ENCODE measurements at regions not wholly inside any gene's neighbourhood (a gene's known extent, or its start where the extent isn't known, plus 50 kb on each side); places are given as distances from the start of the nearest gene placed in this dataset.

- DNase-seq (ENCODE audit: low read depth): no peak
- no peak overlapping the region for H3K4me3 ChIP-seq (ENCODE audit: low read depth, low read length)
- TF ChIP-seq CTCF (conservative IDR thresholded peaks at IDR 0.05; ENCODE audit: low read depth, low read length): no peak
Measured at GRCh38 chrX:78437621-78438020, 110.2 kb upstream of the CYSLTR1 start.

DNA sequence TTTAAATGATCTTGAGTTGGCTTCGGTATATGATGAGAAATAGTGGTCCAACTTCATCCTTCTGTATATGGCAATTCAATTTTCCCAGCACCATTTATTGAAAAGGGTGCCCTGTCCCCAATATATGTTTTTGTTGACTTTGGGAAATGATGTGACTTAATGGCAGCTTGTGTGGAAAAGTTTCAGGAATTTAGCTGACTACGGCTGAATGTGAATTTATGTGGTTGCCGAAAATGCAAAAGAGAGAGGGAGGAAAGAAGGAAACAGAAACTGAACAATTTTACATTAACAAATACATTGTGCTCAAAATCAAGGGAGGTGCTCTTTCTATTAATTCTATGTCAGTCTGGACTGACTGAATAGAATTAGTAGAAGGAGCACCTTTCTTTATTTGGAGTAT lies 101.8 kb upstream of the CYSLTR1 start:
- TF ChIP-seq CTCF (conservative IDR thresholded peaks at IDR 0.05; ENCODE audit: low read depth, low read length): no peak
- H3K4me3 ChIP-seq (ENCODE audit: low read depth, low read length): no peak overlapping the region
- DNase-seq (ENCODE audit: low read depth): no peak

DNA sequence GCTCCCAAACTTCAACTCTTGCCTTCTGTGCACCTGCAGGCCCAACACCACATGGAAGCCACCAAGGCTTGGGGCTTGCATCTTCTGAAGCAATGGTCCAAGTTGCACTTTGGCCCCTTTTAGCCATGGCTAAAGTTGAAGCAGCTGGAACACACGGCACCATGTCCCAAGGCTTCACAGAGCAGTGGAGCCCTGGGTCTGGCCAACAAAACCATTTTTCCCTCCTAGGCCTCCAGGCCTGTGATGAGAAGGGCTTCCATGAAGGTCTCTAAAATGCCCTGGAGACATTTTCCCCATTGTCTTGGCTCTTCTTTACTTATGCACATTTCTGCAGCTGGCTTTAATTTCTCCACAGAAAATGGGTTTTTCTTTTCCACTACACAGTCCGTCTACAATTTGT lies 61.3 kb upstream of the CYSLTR1 start:
- DNase-seq (ENCODE audit: low read depth): no peak
- no peak for TF ChIP-seq CTCF (conservative IDR thresholded peaks at IDR 0.05; ENCODE audit: low read depth, low read length)
- no peak overlapping the region for H3K4me3 ChIP-seq (ENCODE audit: low read depth, low read length)

GRCh38 chrX:78387364-78387763 lies 60.0 kb upstream of the CYSLTR1 start:
- H3K4me3 ChIP-seq (ENCODE audit: low read depth, low read length): no peak overlapping the region
- DNase-seq (ENCODE audit: low read depth): no peak
- no peak for TF ChIP-seq CTCF (conservative IDR thresholded peaks at IDR 0.05; ENCODE audit: low read depth, low read length)

DNA sequence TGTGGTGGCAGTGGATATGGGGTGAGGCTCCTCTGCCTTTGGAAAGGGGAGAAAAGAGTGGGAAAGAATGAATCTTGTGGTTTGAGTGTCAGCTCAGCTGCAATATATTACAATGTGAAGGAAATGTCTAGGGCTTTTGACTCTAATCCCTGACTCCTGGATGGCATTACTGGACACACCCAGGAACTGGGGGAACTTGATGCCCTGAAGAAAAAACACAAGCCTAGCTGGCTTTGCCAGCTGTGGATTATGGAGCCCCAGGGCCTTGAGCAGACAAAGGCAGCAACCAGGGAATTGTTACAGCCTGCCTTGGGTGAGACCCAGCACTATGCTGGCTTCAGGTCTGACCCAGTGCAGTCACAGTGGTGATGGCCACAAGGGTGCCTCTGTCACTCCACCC lies 57.1 kb upstream of the CYSLTR1 start:
- H3K4me3 ChIP-seq (ENCODE audit: low read depth, low read length): no peak overlapping the region
- TF ChIP-seq CTCF (conservative IDR thresholded peaks at IDR 0.05; ENCODE audit: low read depth, low read length): no peak
- DNase-seq (ENCODE audit: low read depth): no peak

GRCh38 chrX:78383594-78383993 lies 56.2 kb upstream of the CYSLTR1 start:
- no peak for TF ChIP-seq CTCF (conservative IDR thresholded peaks at IDR 0.05; ENCODE audit: low read depth, low read length)
- H3K4me3 ChIP-seq (ENCODE audit: low read depth, low read length): no peak overlapping the region
- DNase-seq (ENCODE audit: low read depth): no peak

DNA sequence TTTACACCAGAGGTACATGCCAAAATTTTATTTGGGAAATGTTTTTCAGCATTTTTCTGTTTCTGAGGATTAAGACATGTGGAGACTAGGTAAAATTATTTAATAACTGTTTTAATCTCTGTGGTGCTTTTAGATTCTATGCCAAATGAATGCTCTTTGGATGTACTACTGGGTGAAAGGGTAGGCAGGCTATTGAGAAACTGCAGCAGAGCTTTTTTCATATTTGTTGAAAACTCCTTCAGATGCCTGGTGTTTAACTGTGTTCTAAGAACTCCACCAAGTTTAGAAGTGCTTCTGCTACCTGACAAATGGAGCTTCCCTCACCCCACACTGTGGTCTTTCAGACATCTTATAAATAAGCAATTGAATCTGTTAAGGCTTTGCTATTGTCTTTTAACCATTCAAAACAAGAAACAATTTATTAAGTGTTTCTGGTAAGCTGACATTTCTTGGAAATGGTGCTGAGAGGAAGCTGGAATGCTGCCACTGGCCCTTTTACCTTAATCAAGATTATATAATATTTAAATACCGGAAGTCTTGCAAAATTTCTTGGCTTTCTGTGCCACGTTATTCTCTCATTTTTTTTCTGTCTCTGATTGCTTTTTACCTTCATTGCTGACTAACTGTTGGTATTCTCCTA lies 51.2 kb upstream of the CYSLTR1 start:
- TF ChIP-seq CTCF (conservative IDR thresholded peaks at IDR 0.05; ENCODE audit: low read depth, low read length): no peak
- DNase-seq (ENCODE audit: low read depth): no peak

More for the DNA sequence above, 51.2 kb upstream of the CYSLTR1 start:
- no peak overlapping the region for H3K4me3 ChIP-seq (ENCODE audit: low read depth, low read length)

Data from epithelial cell of proximal tubule (primary cell).